ENCODE measurements at regions not wholly inside any gene's neighbourhood (a gene's known extent, or its start where the extent isn't known, plus 50 kb on each side); places are given as distances from the start of the nearest gene placed in this dataset.
"Not testable (repeated sequence)": the region's sequence is repeated elsewhere in the genome, so short reads cannot be mapped to it uniquely, and the experiment has no call there.

- DNase-seq (ENCODE audit: low read depth): no peak
Measured at GRCh38 chr1:208347191-208347590, 103.0 kb upstream of the PLXNA2 start.

GRCh38 chr1:208349694-208350330, 105.6 kb upstream of the PLXNA2 start:
- DNase-seq (ENCODE audit: low read depth): no peak

- no peak for DNase-seq (ENCODE audit: low read depth)
Measured at GRCh38 chr1:208350815-208351214, 106.6 kb upstream of the PLXNA2 start.

- DNase-seq (ENCODE audit: low read depth): no peak
Measured at GRCh38 chr1:208351838-208352237, 107.7 kb upstream of the PLXNA2 start.

- DNase-seq (ENCODE audit: low read depth): not testable (repeated sequence)
Measured at GRCh38 chr1:208353797-208354196, 109.6 kb upstream of the PLXNA2 start.

- DNase-seq (ENCODE audit: low read depth): no peak
Measured at GRCh38 chr1:208357644-208358507, 113.7 kb upstream of the PLXNA2 start.

- DNase-seq (ENCODE audit: low read depth): no peak
Measured at GRCh38 chr1:208358651-208359050, 114.5 kb upstream of the PLXNA2 start.

GRCh38 chr1:208362011-208362410, 117.8 kb upstream of the PLXNA2 start:
- no peak for DNase-seq (ENCODE audit: low read depth)

- DNase-seq (ENCODE audit: low read depth): no peak
Measured at GRCh38 chr1:208366559-208366958, 122.4 kb upstream of the PLXNA2 start.

GRCh38 chr1:208369045-208369444, 124.9 kb upstream of the PLXNA2 start:
- no peak for DNase-seq (ENCODE audit: low read depth)

GRCh38 chr1:208369658-208370057, 125.5 kb upstream of the PLXNA2 start:
- no peak for DNase-seq (ENCODE audit: low read depth)

- DNase-seq (ENCODE audit: low read depth): peak; percentile 47
Measured at GRCh38 chr1:208374391-208374941, 130.3 kb upstream of the PLXNA2 start.

- peak; percentile 96 for DNase-seq (ENCODE audit: low read depth)
Measured at GRCh38 chr1:208381481-208381880, 137.3 kb upstream of the PLXNA2 start.

GRCh38 chr1:208387908-208388811, 144.0 kb upstream of the PLXNA2 start:
- no peak for DNase-seq (ENCODE audit: low read depth)

- DNase-seq (ENCODE audit: low read depth): no peak
Measured at GRCh38 chr1:208393416-208393815, 149.2 kb upstream of the PLXNA2 start.

- DNase-seq (ENCODE audit: low read depth): no peak
Measured at GRCh38 chr1:208393826-208394225, 149.6 kb upstream of the PLXNA2 start.

- no peak for DNase-seq (ENCODE audit: low read depth)
Measured at GRCh38 chr1:208397286-208397685, 153.1 kb upstream of the PLXNA2 start.

- DNase-seq (ENCODE audit: low read depth): no peak
Measured at GRCh38 chr1:208405014-208405413, 160.8 kb upstream of the PLXNA2 start.

- no peak for DNase-seq (ENCODE audit: low read depth)
Measured at GRCh38 chr1:208409176-208409575, 165.0 kb upstream of the PLXNA2 start.

GRCh38 chr1:208410409-208410808, 166.2 kb upstream of the PLXNA2 start:
- DNase-seq (ENCODE audit: low read depth): no peak

GRCh38 chr1:208413006-208413405, 168.8 kb upstream of the PLXNA2 start:
- DNase-seq (ENCODE audit: low read depth): peak; percentile 58

- DNase-seq (ENCODE audit: low read depth): no peak
Measured at GRCh38 chr1:208418667-208419066, 174.5 kb upstream of the PLXNA2 start.

Measured in CMK (cell line).